ENCODE measurements at regions not wholly inside any gene's neighbourhood (a gene's known extent, or its start where the extent isn't known, plus 50 kb on each side); places are given as distances from the start of the nearest gene placed in this dataset.

DNA sequence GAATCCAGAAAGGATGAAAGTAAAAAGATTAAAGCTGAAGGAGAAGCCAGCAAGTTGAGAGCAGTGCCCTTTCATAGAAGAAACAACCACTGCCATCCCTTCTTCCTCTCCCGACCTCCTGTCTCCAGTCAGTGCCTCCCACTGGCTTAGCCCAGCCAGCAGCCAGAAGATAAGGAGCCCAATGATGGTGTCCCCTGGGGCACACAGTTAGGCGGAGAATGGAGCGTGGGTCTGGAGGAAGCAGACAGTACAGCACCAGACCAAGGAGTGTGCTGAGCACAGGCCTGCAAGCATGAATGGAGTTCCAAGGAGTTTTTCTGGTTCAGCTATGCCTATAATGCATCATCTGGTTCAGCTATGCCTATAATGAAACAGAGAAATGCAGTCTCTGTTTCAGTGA, 54.3 kb upstream of the TNRC6B start:
- TF ChIP-seq, protein P1, sequence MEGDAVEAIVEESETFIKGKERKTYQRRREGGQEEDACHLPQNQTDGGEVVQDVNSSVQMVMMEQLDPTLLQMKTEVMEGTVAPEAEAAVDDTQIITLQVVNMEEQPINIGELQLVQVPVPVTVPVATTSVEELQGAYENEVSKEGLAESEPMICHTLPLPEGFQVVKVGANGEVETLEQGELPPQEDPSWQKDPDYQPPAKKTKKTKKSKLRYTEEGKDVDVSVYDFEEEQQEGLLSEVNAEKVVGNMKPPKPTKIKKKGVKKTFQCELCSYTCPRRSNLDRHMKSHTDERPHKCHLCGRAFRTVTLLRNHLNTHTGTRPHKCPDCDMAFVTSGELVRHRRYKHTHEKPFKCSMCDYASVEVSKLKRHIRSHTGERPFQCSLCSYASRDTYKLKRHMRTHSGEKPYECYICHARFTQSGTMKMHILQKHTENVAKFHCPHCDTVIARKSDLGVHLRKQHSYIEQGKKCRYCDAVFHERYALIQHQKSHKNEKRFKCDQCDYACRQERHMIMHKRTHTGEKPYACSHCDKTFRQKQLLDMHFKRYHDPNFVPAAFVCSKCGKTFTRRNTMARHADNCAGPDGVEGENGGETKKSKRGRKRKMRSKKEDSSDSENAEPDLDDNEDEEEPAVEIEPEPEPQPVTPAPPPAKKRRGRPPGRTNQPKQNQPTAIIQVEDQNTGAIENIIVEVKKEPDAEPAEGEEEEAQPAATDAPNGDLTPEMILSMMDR (optimal IDR thresholded peaks at IDR 0.05 in 1 of 3, IDR thresholded peaks at IDR 0.05 in 1 of 3, conservative IDR thresholded peaks at IDR 0.05 in 1 of 3; ENCODE audit: extremely low read depth in 1 of 3, insufficient read depth in 2 of 3, low read length in 3 of 3) = no peak
- TF ChIP-seq EZH2 (IDR thresholded peaks at IDR 0.05; ENCODE audit: low read length) = no peak

Measured in keratinocyte (primary cell).